K562 (cell line): ENCODE measurements at regions not wholly inside any gene's neighbourhood (a gene's known extent, or its start where the extent isn't known, plus 50 kb on each side); places are given as distances from the start of the nearest gene placed in this dataset.

ENCODE experiments used
- BDP1 ChIP-seq: IDR thresholded peaks from 3 replicates; pipeline ENCODE4 v1.6.1; 2011; ENCODE audit not compliant: insufficient read length, insufficient read depth
- CHD1 ChIP-seq: fragments of 200-600 bp; sonication (generic); IDR thresholded peaks from one replicate; pipeline ENCODE4 v1.6.1; 2012; ENCODE audit warnings: mild to moderate bottlenecking, moderate library complexity, low read length, inconsistent platforms
- CTCF ChIP-seq, 3 experiments: IDR thresholded peaks in 2 of 3; conservative IDR thresholded peaks in 1 of 3; 2 replicates each; pipeline ENCODE4 v1.5.1; 2011 to 2012; ENCODE audit warnings: low read length in 3 of 3, mild to moderate bottlenecking in 3 of 3, control low read depth in 2 of 3, improper control_type of control experiment in 1 of 3, inconsistent platforms in 1 of 3, low read depth in 1 of 3, mixed read lengths in 1 of 3, moderate library complexity in 1 of 3; ENCODE audit not compliant: insufficient read depth in 2 of 3
- IRF2 ChIP-seq: sonication (generic); formaldehyde crosslinking; IDR thresholded peaks from 2 replicates; pipeline ENCODE4 v1.8.1; 2022; ENCODE audit warnings: mild to moderate bottlenecking, missing genetic modification reagents
- JUND ChIP-seq, 2 experiments: IDR thresholded peaks; 2 replicates in 1 of 2; 3 replicates in 1 of 2; pipeline ENCODE4 v1.6.1; 2011; ENCODE audit warnings: borderline replicate concordance in 2 of 2, low read depth in 2 of 2, low read length in 2 of 2, improper control_type of control experiment in 1 of 2, missing biosample characterization in 1 of 2, missing genetic modification characterization in 1 of 2, missing genetic modification reagents in 1 of 2
- KDM1A ChIP-seq, 2 experiments: fragments of 450-650 bp; IDR thresholded peaks; 2 replicates each; pipeline ENCODE4 v1.6.1; 2016; ENCODE audit warnings: mild to moderate bottlenecking in 2 of 2
- MCM7 ChIP-seq, 2 experiments: fragments of 450-650 bp; IDR thresholded peaks; 2 replicates each; pipeline ENCODE4 v1.6.1; 2016 to 2018
- NR2C2 ChIP-seq, 2 experiments: fragments of 200-800 bp in 1 of 2; sonication (Bioruptor generic) in 1 of 2; sonication (generic) in 1 of 2; formaldehyde crosslinking in 1 of 2; IDR thresholded peaks; 2 replicates each; pipeline versions ENCODE4 v1.6.1 to v1.8.0; 2016 to 2022; ENCODE audit warnings: mild to moderate bottlenecking in 1 of 2, missing compliant biosample characterization in 1 of 2, missing genetic modification characterization in 1 of 2, missing genetic modification reagents in 1 of 2
- TEAD1 ChIP-seq, 2 experiments: fragments of 450-650 bp in 1 of 2; sonication (generic) in 1 of 2; formaldehyde crosslinking; IDR thresholded peaks; 2 replicates each; pipeline versions ENCODE4 v1.4.0 to v1.8.0; 2020 to 2022; ENCODE audit warnings: mild to moderate bottlenecking in 2 of 2, missing genetic modification reagents in 1 of 2
- ZNF140 ChIP-seq: fragments of 250-450 bp; sonication (Bioruptor Pico); IDR thresholded peaks from 2 replicates; pipeline ENCODE4 v1.8.0; 2021; ENCODE audit warnings: moderate library complexity, mild to moderate bottlenecking, inconsistent platforms
- ZNF830 ChIP-seq: fragments of 250-450 bp; sonication (Bioruptor Pico); IDR thresholded peaks from 2 replicates; pipeline ENCODE4 v1.5.0; 2021; ENCODE audit warnings: mild to moderate bottlenecking

DNA sequence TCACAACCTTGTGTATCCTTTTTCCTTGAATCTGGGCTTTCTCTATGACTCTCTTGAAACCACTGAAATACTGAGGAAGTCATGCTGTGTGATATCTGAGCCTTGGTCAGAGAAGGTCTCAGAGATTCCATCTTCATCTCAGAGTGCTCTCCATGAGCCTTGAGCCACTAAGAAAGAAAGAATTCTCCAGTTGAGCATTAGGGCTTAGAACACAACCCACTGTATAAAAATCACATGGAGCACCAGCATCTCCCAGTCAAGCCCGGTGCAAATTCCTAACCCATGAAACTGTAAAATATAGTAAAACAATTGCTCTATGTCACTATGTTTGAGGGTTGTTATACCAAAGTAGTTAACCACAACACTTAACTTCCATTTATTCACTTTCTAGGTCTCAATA is 181.4 kb downstream of the MOXD1 start:
- TF ChIP-seq KDM1A (IDR thresholded peaks at IDR 0.05) (no peak), BDP1 (no peak), MCM7 (IDR thresholded peaks at IDR 0.05) (no peak), CHD1 (no peak), TEAD1 (CRISPR knock-in tag; IDR thresholded peaks at IDR 0.05) (no peak), JUND (IDR thresholded peaks at IDR 0.05; ENCODE audit: borderline replicate concordance, low read depth, low read length) (no peak), JUND (tag; IDR thresholded peaks at IDR 0.05; ENCODE audit: borderline replicate concordance, low read depth, low read length) (no peak), ZNF140 (CRISPR knock-in tag) (no peak), CTCF (IDR thresholded peaks at IDR 0.05 in 2 of 3, conservative IDR thresholded peaks at IDR 0.05 in 1 of 3; ENCODE audit: insufficient read depth in 2 of 3, low read depth in 1 of 3, low read length in 3 of 3) (no peak), ZNF830 (CRISPR knock-in tag) (no peak), IRF2 (CRISPR knock-in tag) (no peak), NR2C2 (CRISPR knock-in tag; IDR thresholded peaks at IDR 0.05) (no peak), NR2C2 (tag; IDR thresholded peaks at IDR 0.05) (no peak)
